HG03196 (cell line): ENCODE measurements at regions not wholly inside any gene's neighbourhood (a gene's known extent, or its start where the extent isn't known, plus 50 kb on each side); places are given as distances from the start of the nearest gene placed in this dataset.
"Not testable (repeated sequence)": the region's sequence is repeated elsewhere in the genome, so short reads cannot be mapped to it uniquely, and the experiment has no call there.

Experiments
- ATAC-seq: cut with Tn5 transposase; IDR thresholded peaks from one replicate; pipeline ENCODE4 v1.9.1; 2021; ENCODE audit not compliant: unreplicated experiment

GRCh38 chr14:105853089-105853906 is 326.9 kb downstream of the TMEM121 start:
- no peak for ATAC-seq

- no peak for ATAC-seq
These were observed 327.7 kb downstream of the TMEM121 start for GRCh38 chr14:105853907-105854599.

- ATAC-seq = no peak
These were observed 328.3 kb downstream of the TMEM121 start for GRCh38 chr14:105854600-105855245.

GRCh38 chr14:105855246-105855892 is 329.0 kb downstream of the TMEM121 start:
- no peak for ATAC-seq

- no peak for ATAC-seq
These were observed 329.7 kb downstream of the TMEM121 start for GRCh38 chr14:105855893-105856675.

- no peak for ATAC-seq
These were observed 330.4 kb downstream of the TMEM121 start for GRCh38 chr14:105856676-105857219.

GRCh38 chr14:105857220-105857825 is 330.9 kb downstream of the TMEM121 start:
- no peak for ATAC-seq

- ATAC-seq = no peak
These were observed 331.7 kb downstream of the TMEM121 start for GRCh38 chr14:105857826-105858675.

GRCh38 chr14:105858676-105859025 is 332.3 kb downstream of the TMEM121 start:
- no peak for ATAC-seq

- not testable (repeated sequence) for ATAC-seq
These were observed 332.8 kb downstream of the TMEM121 start for GRCh38 chr14:105859073-105859716.

- no peak for ATAC-seq
These were observed 333.6 kb downstream of the TMEM121 start for GRCh38 chr14:105859717-105860614.

GRCh38 chr14:105860615-105861580 is 334.5 kb downstream of the TMEM121 start:
- ATAC-seq = no peak

- peak; percentile 43 for ATAC-seq
These were observed 335.6 kb downstream of the TMEM121 start for GRCh38 chr14:105861985-105862465.

GRCh38 chr14:105862581-105863239 is 336.3 kb downstream of the TMEM121 start:
- ATAC-seq = no peak

- no peak for ATAC-seq
These were observed 337.1 kb downstream of the TMEM121 start for GRCh38 chr14:105863296-105864108.
